SK-N-SH (cell line): ENCODE measurements at regions not wholly inside any gene's neighbourhood (a gene's known extent, or its start where the extent isn't known, plus 50 kb on each side); places are given as distances from the start of the nearest gene placed in this dataset.

ENCODE experiments used
- GABPA ChIP-seq: IDR thresholded peaks from 2 replicates; pipeline ENCODE4 v1.4.0; 2012; ENCODE audit warnings: low read depth, mild to moderate bottlenecking
- TF ChIP-seq, protein P1 (sequence below): fragments of 200-600 bp; sonication (generic); IDR thresholded peaks from 2 replicates; pipeline ENCODE4 v1.6.1; 2017; ENCODE audit warnings: antibody characterized with exemption, mild to moderate bottlenecking, moderate library complexity

DNA sequence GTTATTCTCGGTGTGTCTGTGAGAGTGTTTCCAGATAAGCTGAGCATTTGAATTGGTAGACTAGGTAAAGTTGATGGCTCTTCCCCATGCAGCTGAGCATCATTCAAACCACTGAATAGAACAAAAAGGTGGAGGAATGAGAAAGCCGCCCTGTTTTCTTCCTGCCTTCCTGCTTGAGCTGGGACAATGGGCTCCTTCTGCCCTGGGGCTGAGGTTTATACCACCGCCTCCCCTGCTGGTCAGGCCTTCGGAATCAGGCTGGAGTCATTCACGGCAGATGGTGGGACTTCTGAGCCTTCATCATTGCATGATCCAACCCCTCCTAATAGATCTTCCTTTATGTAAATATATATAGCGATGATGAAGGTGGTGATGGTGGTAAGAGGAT, 124.9 kb downstream of the ANKRD60 start:
- TF ChIP-seq, protein P1, sequence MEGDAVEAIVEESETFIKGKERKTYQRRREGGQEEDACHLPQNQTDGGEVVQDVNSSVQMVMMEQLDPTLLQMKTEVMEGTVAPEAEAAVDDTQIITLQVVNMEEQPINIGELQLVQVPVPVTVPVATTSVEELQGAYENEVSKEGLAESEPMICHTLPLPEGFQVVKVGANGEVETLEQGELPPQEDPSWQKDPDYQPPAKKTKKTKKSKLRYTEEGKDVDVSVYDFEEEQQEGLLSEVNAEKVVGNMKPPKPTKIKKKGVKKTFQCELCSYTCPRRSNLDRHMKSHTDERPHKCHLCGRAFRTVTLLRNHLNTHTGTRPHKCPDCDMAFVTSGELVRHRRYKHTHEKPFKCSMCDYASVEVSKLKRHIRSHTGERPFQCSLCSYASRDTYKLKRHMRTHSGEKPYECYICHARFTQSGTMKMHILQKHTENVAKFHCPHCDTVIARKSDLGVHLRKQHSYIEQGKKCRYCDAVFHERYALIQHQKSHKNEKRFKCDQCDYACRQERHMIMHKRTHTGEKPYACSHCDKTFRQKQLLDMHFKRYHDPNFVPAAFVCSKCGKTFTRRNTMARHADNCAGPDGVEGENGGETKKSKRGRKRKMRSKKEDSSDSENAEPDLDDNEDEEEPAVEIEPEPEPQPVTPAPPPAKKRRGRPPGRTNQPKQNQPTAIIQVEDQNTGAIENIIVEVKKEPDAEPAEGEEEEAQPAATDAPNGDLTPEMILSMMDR: no peak
- TF ChIP-seq GABPA: no peak
